ENCODE measurements at regions not wholly inside any gene's neighbourhood (a gene's known extent, or its start where the extent isn't known, plus 50 kb on each side); places are given as distances from the start of the nearest gene placed in this dataset.

- TF ChIP-seq EZH2 (IDR thresholded peaks at IDR 0.05) (no peak), CTCF (IDR thresholded peaks at IDR 0.05) (no peak)
Observed at GRCh38 chr5:82813861-82814260, 263.3 kb downstream of the TMEM167A start.
